ENCODE measurements at regions not wholly inside any gene's neighbourhood (a gene's known extent, or its start where the extent isn't known, plus 50 kb on each side); places are given as distances from the start of the nearest gene placed in this dataset.

DNA sequence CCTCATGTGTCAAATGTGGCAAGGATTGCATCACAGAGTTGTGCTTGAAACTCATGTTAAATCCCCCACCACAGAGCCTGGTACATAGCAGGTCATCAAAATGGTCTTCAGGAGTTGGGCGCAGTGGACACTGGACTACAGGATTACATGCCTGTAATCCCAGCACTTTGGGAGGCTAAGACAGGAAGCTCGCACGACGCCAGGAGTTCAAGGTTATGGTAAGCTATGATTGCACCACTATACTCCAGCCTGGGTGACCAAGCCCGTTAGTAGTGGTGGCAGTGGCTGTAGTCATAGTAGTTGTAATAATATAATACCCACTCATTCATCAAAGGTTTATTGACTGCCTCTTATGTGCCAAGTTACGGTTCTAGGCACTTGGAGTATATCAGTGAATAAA lies 123.4 kb upstream of the IRF2BP2 start:
- no peak overlapping the region for H3K4me3 ChIP-seq (ENCODE audit: low read length)
- no peak for DNase-seq (ENCODE audit: low read depth)
- no peak for TF ChIP-seq CTCF (conservative IDR thresholded peaks at IDR 0.05; ENCODE audit: low read length)

DNA sequence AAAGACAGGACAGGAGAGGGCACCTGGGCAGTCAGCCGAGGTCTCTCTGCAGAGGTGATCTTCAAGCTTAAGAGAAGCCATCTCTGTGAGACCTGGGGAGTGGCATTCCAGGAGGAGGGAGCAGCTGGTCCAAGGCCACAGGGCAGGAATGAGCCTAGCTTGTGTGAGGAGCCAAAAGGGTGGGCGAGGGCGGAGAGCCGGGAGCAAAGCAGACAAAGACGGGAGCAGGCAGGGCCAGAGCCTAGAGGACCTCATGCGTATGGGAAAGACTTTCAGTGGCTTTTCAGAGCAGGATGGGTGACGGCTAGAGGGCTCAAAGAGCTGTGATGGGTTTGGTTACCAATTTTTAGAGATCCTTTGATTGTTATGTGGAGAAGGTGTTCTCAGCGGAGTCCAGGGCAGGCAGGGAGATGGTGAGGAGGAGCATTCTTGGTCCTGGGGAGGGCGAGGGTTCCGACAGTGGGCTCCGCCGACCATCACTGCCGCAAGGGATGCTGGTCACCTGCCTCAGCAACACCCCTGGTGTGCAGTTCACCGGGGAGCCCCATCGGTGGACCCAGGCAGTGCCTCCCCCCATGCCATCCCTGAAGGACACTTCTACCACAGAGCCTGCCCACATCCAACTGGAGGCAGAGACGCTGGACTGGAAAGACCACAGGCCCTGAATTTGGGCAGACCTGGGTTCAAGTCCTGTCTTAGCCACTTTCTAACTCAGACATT lies 122.9 kb upstream of the IRF2BP2 start:
- TF ChIP-seq CTCF (conservative IDR thresholded peaks at IDR 0.05; ENCODE audit: low read length): no peak
- no peak for DNase-seq (ENCODE audit: low read depth)
- no peak overlapping the region for H3K4me3 ChIP-seq (ENCODE audit: low read length)

DNA sequence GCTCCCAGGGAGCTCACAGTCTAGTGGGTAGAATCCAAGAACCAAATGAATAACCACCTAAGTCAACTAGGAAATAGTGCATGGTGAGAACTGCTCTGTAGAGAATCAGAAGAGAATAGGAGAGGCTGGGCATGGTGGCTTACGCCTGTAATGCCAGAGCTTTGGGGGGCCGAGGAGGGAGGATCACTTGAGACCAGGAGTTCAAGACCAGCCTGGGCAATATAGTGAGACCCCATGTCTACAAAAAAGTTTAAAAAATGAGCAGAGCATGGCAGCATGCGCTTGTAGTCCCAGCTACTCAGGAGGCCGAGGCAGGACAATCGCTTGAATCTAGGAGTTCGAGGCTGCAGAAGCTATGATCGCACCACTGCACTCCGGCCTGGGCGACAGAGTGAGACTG lies 122.3 kb upstream of the IRF2BP2 start:
- no peak for TF ChIP-seq CTCF (conservative IDR thresholded peaks at IDR 0.05; ENCODE audit: low read length)
- no peak for DNase-seq (ENCODE audit: low read depth)
- H3K4me3 ChIP-seq (ENCODE audit: low read length): no peak overlapping the region

- DNase-seq (ENCODE audit: low read depth): no peak
- TF ChIP-seq CTCF (conservative IDR thresholded peaks at IDR 0.05; ENCODE audit: low read length): no peak
- no peak overlapping the region for H3K4me3 ChIP-seq (ENCODE audit: low read length)
Measured at GRCh38 chr1:234731569-234732085, 121.6 kb upstream of the IRF2BP2 start.

GRCh38 chr1:234730770-234731568 lies 121.0 kb upstream of the IRF2BP2 start:
- peak; percentile 79 for DNase-seq (ENCODE audit: low read depth)
- TF ChIP-seq CTCF (conservative IDR thresholded peaks at IDR 0.05; ENCODE audit: low read length): no peak
- no peak overlapping the region for H3K4me3 ChIP-seq (ENCODE audit: low read length)

DNA sequence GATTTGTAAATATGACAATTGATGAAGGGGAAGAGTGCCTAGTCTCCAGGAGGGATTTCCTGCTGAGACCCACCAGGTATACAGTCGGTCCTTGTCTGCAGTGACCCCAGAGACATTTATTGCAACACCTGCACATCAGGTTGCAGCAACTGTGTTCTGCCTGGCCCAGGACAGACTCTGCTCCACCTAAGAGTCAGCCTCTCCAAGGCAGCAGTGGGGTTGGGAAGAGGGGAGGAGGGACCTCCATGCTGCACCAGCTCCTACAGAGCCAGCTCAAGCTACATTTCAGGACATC lies 120.4 kb upstream of the IRF2BP2 start:
- TF ChIP-seq CTCF (conservative IDR thresholded peaks at IDR 0.05; ENCODE audit: low read length): no peak

More for the DNA sequence above, 120.4 kb upstream of the IRF2BP2 start:
- H3K4me3 ChIP-seq (ENCODE audit: low read length): no peak overlapping the region
- DNase-seq (ENCODE audit: low read depth): no peak
